Right ventricle myocardium superior (tissue), 1 donor: ENCODE measurements at regions not wholly inside any gene's neighbourhood (a gene's known extent, or its start where the extent isn't known, plus 50 kb on each side); places are given as distances from the start of the nearest gene placed in this dataset.
"Not testable (repeated sequence)": the region's sequence is repeated elsewhere in the genome, so short reads cannot be mapped to it uniquely, and the experiment has no call there.

Experiments used
- ATAC-seq: fragments of 200-7000 bp; cut with Tn5 transposase; one replicate; pipeline ENCODE4 v1.9.1; 2020; ENCODE audit warnings: mild to moderate bottlenecking; ENCODE audit not compliant: poor library complexity
- DNase-seq: peaks from one replicate; pipeline ENCODE4 v3.0.0-alpha.2; 2020
- intact Hi-C: fragments of 100-400 bp; cut with DNase I; formaldehyde crosslinking; loops from one replicate; pipeline ENCODE4 v1.11.2; 2022
- donor health status: DM: no; HTN: yes; CAD: no; lungs with severe emphysema.

DNA sequence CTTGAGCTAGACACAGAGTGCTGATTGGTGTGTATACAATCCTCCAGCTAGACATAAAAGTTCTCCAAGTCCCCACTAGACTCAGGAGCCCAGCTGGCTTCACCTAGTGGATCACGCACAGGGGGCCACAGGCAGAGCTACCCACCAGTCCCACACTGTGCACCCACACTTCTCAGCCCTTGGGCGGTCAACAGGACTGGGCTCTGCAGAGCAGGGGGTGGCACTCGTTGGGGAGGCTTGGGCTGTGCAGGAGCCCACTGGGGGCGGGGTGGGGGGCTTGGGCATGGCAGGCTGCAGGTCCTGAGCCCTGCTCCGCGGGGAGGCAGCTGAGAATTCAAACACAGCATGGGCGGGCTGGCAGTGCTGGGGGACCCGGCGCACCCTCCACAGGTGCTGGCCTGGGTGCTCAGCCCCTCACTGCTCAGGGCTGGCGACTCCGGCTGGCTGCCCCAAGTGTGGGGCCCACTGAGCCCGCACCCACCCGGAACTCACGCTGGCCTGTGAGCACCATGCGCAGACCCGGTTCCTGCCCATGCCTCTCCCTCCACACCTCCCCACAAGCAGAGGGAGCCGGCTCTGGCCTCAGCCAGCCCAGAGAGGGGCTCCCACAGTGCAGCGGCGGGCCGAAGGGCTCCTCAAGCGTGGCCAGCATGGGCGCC, 873.8 kb downstream of the PCDH17 start:
- ATAC-seq, intact Hi-C loops, DNase-seq: not testable (repeated sequence)

DNA sequence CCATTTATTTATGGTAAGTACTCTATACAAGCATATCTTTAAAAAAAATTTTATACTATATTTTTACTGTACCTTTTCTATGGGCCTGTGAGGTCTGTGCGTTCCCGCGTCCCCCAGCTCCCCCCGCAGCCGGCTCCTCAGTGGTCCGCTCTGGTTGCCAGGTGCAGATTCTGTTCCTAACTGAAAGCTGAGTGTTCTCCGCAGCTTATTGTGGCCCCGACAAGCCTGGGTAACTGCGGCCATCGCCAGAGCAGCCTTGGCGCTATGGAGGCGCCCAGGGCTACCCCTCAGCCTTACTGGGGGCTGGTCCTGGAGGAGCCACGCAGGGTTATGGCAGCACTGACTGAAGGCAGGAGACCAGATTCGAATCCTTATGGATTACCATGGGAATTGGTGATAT, 896.8 kb downstream of the PCDH17 start:
- ATAC-seq (no peak), DNase-seq (no peak)
- intact Hi-C loops, result no loop called here

DNA sequence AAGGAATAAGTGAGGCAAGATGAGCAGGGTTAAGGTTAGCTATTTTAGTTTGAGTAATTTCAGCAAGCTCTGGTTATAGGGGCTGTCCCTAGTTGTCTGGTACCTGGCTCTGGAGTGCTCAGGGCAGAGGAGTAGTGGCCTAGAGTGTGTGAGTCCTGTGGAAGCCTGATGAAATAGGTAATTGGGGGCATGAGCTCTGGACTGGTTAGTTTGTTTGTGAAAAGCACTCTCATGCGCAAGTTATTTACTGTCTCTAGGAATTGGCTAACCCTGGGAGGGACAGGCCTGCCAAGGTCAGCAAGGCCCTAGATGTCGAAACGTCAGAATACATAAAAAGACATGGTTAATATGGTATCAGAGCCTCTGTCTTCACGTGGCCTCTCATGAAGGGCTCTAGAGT, 900.1 kb downstream of the PCDH17 start:
- no peak for DNase-seq
- intact Hi-C loops, result no loop called here

DNA sequence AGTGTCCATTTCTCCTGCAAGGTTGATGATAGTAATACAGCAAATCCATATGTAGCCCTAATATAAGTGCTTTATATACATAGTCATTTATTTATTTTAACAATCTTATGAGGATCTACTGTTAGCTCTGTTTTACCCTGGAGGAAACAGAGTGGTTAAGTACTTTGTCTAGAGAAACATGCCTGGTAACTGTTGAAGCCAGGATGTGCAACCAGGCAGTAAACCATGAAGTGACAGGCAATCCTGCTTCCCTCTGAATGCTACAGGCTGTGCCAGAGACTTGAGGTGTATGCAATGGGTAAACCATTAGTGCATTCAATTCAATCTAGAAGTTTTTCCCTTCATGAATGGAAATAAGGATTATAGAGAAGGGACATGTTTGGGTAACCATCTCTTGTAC, 911.0 kb downstream of the PCDH17 start:
- intact Hi-C loops, result no loop called here

More for the DNA sequence above, 900.1 kb downstream of the PCDH17 start:
- no peak for ATAC-seq

DNA sequence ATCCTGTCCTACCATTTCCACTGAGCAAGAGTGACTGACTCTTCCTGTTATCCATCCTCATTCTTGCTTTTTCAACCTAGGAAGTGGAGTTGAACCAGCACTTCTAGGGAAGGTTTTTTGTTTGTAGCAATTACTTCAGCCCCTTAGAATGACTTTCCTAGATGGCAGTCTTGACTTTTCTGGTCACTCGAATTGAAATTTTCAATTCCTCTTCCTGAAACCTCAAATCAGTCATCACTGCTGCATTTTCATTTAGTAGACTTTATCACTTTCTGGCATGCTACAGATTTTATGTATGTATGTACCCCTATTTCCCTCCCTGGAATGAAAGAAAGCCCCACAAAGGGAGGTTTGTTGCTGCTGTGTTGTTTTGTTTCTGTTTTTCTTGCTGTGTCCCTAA, 915.9 kb downstream of the PCDH17 start:
- no peak for DNase-seq
- intact Hi-C loops, result no loop called here
- no peak for ATAC-seq

More for the DNA sequence above, 911.0 kb downstream of the PCDH17 start:
- DNase-seq (no peak), ATAC-seq (no peak)

DNA sequence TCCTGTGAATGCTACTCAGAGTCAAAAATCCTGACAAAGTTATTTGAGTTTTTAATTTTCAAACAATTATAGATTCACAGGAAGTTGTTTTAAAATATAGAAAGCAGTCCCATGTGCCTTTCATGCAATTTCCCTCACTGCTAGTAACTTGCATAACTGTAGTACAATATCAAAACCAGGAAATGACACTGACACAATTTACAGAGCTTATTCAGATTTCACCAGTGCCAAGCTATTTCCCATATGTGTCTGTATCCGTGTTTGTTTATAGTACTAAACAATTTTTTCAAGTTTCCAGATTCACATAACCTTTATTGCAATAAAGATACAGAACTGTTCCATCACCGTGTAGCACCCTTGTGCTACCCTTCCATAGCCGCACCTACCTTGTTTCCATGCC, 934.6 kb downstream of the PCDH17 start:
- intact Hi-C loops, result no loop called here
- ATAC-seq (no peak), DNase-seq (no peak)

DNA sequence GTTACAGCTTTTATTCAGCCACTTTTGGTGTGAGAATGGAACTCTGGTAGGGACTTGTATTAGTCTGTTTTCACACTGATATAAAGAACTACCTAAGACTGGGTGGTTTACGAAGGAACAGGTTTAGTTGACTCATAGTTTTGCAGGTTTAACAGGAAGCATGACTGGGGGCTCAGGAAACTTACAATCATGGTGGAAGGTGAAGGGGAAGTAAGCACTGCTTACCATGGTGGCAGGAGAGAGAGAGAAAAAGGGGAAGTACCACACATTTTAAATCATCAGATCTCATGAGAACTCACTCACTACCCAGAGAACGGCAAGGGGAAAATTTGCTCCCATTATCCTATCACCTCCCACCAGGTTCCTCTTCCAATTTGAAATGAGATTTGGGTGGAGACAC, 942.2 kb downstream of the PCDH17 start:
- intact Hi-C loops, result no loop called here
- DNase-seq, result no peak
- no peak for ATAC-seq

DNA sequence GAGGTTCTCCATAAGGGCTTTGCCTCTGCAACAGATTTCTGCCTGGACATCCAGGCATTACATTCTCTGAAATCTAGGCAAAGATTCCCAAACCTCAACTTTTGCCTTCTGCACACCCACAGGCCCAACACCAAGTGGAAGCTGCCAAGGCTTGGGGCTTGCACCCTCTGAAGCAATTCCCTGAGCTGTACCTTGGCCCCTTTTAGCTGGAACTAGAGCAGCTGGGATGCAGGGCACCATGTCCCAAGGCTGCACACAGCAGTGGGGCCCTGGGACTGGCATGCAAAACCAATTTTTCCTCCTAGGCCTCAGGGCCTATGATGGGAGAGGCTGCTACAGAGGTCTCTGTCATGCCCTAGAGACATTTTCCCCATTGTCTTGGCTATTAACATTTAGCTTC, 943.2 kb downstream of the PCDH17 start:
- ATAC-seq, result no peak
- no peak for DNase-seq
- intact Hi-C loops, result no loop called here

DNA sequence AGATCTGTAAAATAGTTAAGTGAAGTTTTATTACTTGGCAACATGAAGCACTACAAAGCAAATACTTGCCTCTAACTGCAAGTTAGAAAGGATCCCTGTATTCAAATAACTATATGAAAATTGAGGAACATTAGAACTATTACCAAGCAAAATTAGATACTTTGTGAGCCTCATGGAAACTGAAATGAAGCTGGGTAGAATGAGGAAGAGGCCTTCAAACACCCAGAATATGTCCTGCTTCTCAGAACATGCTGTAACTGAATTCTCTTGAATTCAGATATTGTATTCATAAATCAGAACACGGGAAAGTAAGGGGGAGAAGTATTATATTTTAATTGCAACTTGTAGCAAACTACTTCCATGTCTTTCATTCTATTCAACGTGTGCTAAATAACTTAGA, 947.9 kb downstream of the PCDH17 start:
- DNase-seq, result no peak
- no peak for ATAC-seq
- intact Hi-C loops, result no loop called here

DNA sequence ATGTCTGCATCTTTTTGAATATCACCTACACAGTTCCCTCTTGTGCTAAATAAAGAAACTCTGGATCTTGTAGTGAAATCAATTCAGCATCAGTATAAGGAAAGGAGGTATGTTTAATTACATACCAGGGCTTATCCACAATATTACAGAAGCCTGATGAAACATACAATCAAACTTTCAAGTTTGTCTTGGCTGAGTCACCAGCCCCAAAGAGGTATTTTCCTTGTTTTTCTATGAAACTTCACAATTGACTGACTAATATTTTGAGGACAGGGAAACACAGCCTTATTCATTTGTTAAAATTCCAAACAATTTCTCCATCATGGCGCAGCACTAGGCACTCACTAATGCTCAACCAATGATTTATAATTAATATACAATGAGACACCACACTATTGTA, 952.4 kb downstream of the PCDH17 start:
- ATAC-seq (no peak), DNase-seq (no peak)
- intact Hi-C loops, result no loop called here

DNA sequence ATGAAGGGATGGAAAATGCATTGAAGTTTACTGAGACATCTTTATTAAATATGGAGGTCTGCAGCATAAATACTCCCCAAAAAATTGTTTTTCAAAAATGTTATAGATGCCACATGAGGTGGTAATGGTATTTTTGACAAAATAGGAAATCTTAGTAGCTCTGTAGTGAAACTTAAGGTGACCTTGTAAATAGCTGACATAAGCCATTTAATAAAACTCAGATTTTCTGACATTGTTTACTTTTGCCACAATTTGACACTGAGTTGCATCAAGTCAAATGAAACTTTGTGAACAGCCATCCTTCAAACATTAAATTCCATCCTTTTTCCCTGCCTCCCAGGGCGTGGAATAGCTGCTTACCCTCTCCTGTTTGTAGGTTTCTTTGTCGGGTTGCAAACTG, 953.1 kb downstream of the PCDH17 start:
- intact Hi-C loops, result no loop called here
- ATAC-seq (no peak), DNase-seq (no peak)

DNA sequence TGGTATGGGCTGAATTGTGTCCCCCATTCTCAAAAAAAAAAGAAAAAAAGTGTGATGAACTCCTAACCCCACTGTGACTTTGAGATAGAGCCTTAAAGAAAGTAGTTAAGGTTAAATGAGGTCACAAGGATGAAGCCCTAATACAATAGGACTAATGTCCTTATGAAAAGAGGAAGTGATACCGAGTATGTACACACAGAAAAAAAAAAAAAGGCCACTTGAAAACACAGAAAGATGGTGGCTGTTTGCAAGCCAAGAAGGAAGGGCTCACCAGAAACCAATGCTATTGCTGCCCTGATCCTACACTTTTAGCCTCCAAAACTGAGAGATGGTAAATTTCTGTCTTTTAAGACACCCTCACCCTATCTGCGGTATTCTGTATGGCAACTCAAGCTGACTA, 955.6 kb downstream of the PCDH17 start:
- ATAC-seq (no peak), DNase-seq (no peak)
- intact Hi-C loops, result no loop called here

DNA sequence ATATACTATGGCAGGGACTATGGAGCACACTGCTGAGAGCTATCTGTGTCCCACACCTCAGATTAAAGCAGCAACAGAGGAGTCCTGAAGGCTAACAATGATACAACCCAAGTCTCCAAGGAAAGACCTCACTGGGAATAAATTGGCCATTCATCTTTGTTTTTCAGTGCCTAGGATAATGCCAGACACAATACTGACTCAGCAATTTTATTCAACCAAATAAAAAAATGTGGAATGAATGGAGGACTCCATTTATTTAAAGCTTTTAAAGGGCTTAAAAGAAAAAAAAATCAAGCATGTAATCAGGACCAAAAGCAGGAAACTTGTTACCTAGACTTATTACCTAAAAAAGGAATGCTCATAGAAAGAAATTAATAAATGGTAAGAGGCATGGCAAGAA, 960.5 kb downstream of the PCDH17 start:
- ATAC-seq, result no peak
- intact Hi-C loops, result no loop called here
- DNase-seq, result no peak

DNA sequence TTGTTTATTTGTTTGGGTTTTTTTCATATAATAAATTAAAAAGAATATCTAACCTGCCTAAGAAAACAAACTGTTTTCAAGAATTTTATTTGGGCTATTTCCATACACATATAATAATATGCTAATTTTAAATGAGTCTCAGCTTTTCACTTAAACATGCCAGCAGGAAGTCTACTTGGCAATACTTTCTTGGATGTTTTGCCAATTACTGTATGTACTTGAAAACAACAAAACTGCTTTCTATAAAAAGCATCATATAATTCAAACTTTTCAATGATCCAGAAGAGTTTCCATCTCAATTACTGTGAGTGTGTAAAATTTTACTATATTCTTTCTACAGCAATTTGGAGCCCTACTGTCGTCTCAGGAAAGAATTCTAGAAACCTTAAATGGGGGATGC, 961.2 kb downstream of the PCDH17 start:
- DNase-seq, result no peak
- intact Hi-C loops, result no loop called here
- no peak for ATAC-seq

DNA sequence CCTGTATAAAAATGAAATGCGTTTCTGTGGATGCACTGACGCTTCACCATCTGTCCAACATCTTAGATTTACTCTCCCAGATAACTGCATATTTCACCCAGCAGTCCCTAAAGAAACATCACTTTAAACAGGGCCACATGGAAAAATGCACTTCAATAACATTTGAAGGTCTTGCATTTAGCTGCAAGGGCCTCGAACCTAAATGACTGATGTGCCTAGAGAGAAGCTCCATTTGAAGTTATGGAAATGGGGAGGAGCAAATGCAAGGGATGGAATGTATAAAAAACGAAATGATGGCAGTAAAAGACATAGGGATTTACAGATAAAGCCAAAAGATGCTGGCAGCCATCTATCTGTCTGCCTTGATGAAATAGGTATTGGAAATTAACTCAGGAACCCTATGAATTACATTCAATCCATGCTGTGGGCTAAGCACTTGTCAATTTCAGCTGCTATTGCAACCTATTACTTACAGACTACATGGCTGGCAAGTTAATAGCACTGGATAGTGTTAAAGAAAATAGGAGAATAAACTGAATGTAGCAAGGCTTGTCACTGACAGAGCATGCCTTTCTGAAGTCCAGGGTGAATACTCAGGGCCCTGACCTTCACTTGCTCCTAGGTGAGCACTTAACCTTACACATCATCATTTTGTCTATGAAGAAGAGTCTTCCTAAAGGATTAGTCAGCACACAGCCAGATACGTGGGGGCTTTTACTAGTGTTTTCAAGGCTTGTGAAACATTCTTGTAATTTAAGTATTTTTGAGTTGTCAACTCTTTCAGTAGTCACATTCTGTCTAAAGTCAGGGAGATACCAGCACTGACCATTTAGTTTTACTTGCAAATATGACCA, 963.4 kb downstream of the PCDH17 start:
- ATAC-seq (no peak), DNase-seq (no peak)
- intact Hi-C loops, result no loop called here

DNA sequence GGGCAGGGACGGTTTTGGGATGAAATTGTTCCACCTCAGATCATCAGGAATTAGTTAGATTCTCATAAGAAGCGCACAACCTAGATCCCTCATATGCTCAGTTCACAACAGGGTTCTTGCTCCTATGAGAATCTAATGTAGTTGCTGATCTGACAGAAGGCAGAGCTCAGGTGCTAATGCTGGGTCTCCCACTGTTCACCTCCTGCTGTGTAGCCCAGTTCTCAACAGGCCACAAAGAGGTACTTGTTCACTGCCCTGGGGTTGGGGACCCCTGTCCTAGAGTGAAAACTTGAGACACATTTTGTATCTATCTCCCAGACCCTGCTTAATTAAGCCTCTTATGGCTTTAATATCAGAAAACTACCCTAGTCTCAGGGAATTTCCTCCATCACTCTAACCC, 966.0 kb downstream of the PCDH17 start:
- intact Hi-C loops, result no loop called here
- DNase-seq, result no peak
- no peak for ATAC-seq

DNA sequence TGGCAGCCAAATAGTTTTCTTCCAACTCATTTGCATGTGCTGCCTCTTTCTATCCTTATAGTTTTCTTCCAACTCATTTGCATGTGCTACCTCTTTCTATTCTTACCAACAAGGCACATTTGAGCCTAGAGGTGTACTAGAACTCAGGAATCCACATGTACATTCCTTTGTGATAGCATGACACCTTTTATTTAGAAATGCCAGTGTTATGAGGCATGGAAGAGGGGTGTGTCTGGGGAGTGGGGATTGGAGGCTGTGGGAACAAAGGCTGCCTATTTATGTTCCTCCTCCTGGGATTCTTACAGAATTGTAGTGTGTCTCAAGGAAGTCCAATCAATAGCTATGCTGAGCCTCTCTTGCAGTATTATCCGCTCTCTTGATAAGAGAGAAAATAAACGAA, 966.7 kb downstream of the PCDH17 start:
- intact Hi-C loops, result no loop called here
- ATAC-seq (no peak), DNase-seq (no peak)

DNA sequence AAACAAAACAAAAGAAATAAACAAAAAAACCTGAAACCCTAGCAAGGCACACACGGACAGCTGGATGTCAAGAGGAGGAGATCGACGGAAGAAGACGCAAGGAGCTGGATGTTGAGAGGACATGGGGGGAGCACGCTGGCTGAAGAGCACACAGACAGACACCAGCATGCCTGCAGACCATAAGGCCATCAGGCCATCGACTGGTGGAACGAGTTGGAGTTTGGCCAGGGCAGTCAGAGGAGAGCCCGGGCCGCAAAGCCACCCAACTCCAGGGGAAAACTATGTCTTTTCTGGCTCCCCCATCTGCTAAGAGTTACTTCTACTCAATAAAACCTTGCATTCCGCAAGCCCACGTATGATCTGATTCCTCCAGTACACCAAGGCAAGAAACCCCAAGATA, 979.6 kb downstream of the PCDH17 start:
- intact Hi-C loops, result no loop called here
- DNase-seq (no peak), ATAC-seq (no peak)

DNA sequence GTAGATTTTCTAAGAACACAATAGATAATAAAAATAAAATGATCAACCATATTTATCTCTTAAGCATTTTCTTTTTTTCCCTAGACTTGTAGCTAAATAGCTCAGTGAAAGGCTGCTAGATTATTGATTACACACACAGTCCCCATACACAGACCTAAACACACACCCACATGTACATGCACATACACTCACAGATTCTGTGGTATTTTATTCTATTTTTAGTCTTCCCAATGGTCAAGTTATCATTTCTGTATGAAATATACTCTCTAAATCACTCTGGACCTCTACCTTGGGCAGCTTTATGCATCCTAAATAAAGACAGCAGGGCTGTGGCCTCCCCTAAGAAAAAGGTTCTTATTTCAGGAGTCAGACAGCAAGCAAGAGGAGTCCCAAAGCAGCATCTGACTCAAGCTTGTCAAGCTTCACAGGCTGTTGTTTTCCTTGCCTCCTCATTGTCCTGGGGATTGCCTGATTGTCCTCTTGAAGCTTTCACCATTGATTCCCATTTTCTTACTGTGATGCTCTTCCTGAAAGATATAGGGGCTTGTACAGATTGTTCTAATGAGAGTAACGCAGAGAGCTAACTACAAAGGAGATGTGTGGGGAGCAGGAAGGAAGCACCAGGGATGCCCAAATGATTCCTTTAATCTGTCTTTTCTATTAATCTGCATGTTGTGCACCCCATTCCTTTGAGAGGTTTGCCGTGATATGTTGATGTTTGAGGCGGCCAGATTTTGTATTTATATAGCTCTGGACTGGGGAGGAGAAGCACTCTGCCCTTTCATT, 986.5 kb downstream of the PCDH17 start:
- ATAC-seq (no peak), DNase-seq (no peak)
- intact Hi-C loops, result no loop called here
